Glomerular visceral epithelial cell (primary cell): ENCODE measurements at regions not wholly inside any gene's neighbourhood (a gene's known extent, or its start where the extent isn't known, plus 50 kb on each side); places are given as distances from the start of the nearest gene placed in this dataset.
"Not testable (repeated sequence)": the region's sequence is repeated elsewhere in the genome, so short reads cannot be mapped to it uniquely, and the experiment has no call there.

Source experiments
- DNase-seq: peaks from one replicate; pipeline ENCODE4 v3.0.0-alpha.2; 2016; ENCODE audit errors: extremely low spot score

GRCh38 chr22:47367993-47368945 lies 605.8 kb downstream of the TBC1D22A start:
- DNase-seq: no peak

GRCh38 chr22:47367107-47367690 lies 604.7 kb downstream of the TBC1D22A start:
- DNase-seq: no peak

GRCh38 chr22:47366026-47366767 lies 603.7 kb downstream of the TBC1D22A start:
- no peak for DNase-seq

- DNase-seq: no peak
Measured at GRCh38 chr22:47361247-47361646, 598.8 kb downstream of the TBC1D22A start.

GRCh38 chr22:47357493-47357892 lies 595.0 kb downstream of the TBC1D22A start:
- no peak for DNase-seq

GRCh38 chr22:47357086-47357485 lies 594.6 kb downstream of the TBC1D22A start:
- DNase-seq: no peak

- DNase-seq: no peak
Measured at GRCh38 chr22:47356511-47357011, 594.1 kb downstream of the TBC1D22A start.

- DNase-seq: no peak
Measured at GRCh38 chr22:47355776-47356510, 593.5 kb downstream of the TBC1D22A start.

GRCh38 chr22:47355388-47355725 lies 592.9 kb downstream of the TBC1D22A start:
- DNase-seq: no peak

GRCh38 chr22:47354668-47355387 lies 592.4 kb downstream of the TBC1D22A start:
- no peak for DNase-seq

- no peak for DNase-seq
Measured at GRCh38 chr22:47352920-47353700, 590.7 kb downstream of the TBC1D22A start.

GRCh38 chr22:47351836-47352579 lies 589.6 kb downstream of the TBC1D22A start:
- DNase-seq: no peak

- not testable (repeated sequence) for DNase-seq
Measured at GRCh38 chr22:47346287-47346686, 583.8 kb downstream of the TBC1D22A start.

GRCh38 chr22:47345025-47345424 lies 582.6 kb downstream of the TBC1D22A start:
- DNase-seq: no peak

- DNase-seq: no peak
Measured at GRCh38 chr22:47344414-47344813, 582.0 kb downstream of the TBC1D22A start.

- DNase-seq: no peak
Measured at GRCh38 chr22:47343611-47344010, 581.2 kb downstream of the TBC1D22A start.

GRCh38 chr22:47342446-47342845 lies 580.0 kb downstream of the TBC1D22A start:
- DNase-seq: no peak

- DNase-seq: no peak
Measured at GRCh38 chr22:47341464-47341863, 579.0 kb downstream of the TBC1D22A start.

- no peak for DNase-seq
Measured at GRCh38 chr22:47340851-47341436, 578.5 kb downstream of the TBC1D22A start.
